Vagina (tissue), 2 donors: ENCODE measurements at regions not wholly inside any gene's neighbourhood (a gene's known extent, or its start where the extent isn't known, plus 50 kb on each side); places are given as distances from the start of the nearest gene placed in this dataset.
"Not testable (repeated sequence)": the region's sequence is repeated elsewhere in the genome, so short reads cannot be mapped to it uniquely, and the experiment has no call there.

Experiments
- DNase-seq, 2 donors: peaks; one replicate each; pipeline ENCODE4 v3.0.0-alpha.2; 2017; ENCODE audit errors: extremely low spot score in 2 of 2
- H3K27ac ChIP-seq: fragments of 200-600 bp; sonication (generic); one replicate; pipeline ENCODE4 v1.5.1; 2019
- H3K27me3 ChIP-seq: fragments of 200-600 bp; sonication (generic); one replicate; pipeline ENCODE4 v1.5.1; 2019
- H3K36me3 ChIP-seq, 2 donors: fragments of 200-600 bp; sonication (generic); one replicate each; pipeline ENCODE4 v1.5.1; 2017 to 2019
- H3K4me1 ChIP-seq: fragments of 200-600 bp; sonication (generic); one replicate; pipeline ENCODE4 v1.5.1; 2019
- H3K4me3 ChIP-seq, 2 donors: fragments of 200-600 bp; sonication (generic); 1 replicate in 1 of 2; 2 replicates in 1 of 2; pipeline ENCODE4 v1.5.1; 2016 to 2019
- H3K9me3 ChIP-seq: fragments of 200-600 bp; sonication (generic); one replicate; pipeline ENCODE4 v1.5.1; 2019
- POLR2A ChIP-seq, 2 donors: fragments of 450-650 bp; IDR thresholded peaks; one replicate each; pipeline ENCODE4 v1.6.1; 2017; ENCODE audit warnings: antibody characterized with exemption in 2 of 2, mild to moderate bottlenecking in 2 of 2, moderate library complexity in 2 of 2
- POLR2AphosphoS5 ChIP-seq, 2 donors: sonication (generic); formaldehyde crosslinking; IDR thresholded peaks; one replicate each; pipeline ENCODE4 v1.9.0; 2017; ENCODE audit warnings: antibody characterized with exemption in 2 of 2, mild to moderate bottlenecking in 2 of 2, low read depth in 1 of 2; ENCODE audit not compliant: insufficient read depth in 1 of 2
- intact Hi-C: fragments of 100-400 bp; cut with DNase I; formaldehyde crosslinking; loops from one replicate; pipeline ENCODE4 v1.15.1; 2023
- TF ChIP-seq, protein P1 (sequence below), 3 experiments: fragments of 450-650 bp in 2 of 3; fragments of 200-600 bp in 1 of 3; sonication (generic) in 1 of 3; IDR thresholded peaks; one replicate each; pipeline ENCODE4 v1.5.1; 2017 to 2019; ENCODE audit warnings: antibody characterized with exemption in 3 of 3, mild to moderate bottlenecking in 2 of 3, moderate library complexity in 2 of 3

DNA sequence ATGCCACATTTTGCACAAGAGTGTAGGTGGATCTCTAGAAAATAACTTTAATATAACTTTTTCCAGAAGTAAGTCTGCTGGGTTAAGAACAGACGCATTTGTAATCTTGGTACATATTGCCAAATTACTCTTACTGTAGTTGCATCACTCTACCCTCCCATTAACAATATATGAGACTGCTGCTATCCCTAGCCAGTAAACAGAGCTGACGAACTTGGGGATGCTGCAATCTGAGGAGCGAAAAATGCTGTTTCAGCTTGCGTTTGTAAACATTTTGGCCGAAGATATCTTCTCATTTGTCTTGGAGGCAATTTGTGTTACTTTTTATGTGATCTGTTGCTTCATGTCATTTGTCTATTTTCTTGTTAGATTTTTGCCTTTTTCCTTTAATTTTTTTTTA is 1482.8 kb downstream of the OLFM4 start:
- no peak for DNase-seq
- H3K4me3 ChIP-seq = no peak overlapping the region
- TF ChIP-seq, protein P1, sequence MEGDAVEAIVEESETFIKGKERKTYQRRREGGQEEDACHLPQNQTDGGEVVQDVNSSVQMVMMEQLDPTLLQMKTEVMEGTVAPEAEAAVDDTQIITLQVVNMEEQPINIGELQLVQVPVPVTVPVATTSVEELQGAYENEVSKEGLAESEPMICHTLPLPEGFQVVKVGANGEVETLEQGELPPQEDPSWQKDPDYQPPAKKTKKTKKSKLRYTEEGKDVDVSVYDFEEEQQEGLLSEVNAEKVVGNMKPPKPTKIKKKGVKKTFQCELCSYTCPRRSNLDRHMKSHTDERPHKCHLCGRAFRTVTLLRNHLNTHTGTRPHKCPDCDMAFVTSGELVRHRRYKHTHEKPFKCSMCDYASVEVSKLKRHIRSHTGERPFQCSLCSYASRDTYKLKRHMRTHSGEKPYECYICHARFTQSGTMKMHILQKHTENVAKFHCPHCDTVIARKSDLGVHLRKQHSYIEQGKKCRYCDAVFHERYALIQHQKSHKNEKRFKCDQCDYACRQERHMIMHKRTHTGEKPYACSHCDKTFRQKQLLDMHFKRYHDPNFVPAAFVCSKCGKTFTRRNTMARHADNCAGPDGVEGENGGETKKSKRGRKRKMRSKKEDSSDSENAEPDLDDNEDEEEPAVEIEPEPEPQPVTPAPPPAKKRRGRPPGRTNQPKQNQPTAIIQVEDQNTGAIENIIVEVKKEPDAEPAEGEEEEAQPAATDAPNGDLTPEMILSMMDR (IDR thresholded peaks at IDR 0.05) = no peak
- TF ChIP-seq POLR2AphosphoS5 (IDR thresholded peaks at IDR 0.05; ENCODE audit: insufficient read depth in 1 of 2, low read depth in 1 of 2) = no peak
- TF ChIP-seq POLR2A (IDR thresholded peaks at IDR 0.05) = no peak
- no peaks in the 10 kb centered on the region for H3K27me3 ChIP-seq
- H3K9me3 ChIP-seq = no peaks in the 10 kb centered on the region
- H3K27ac ChIP-seq = no peak overlapping the region
- intact Hi-C loops = no loop called here
- H3K4me1 ChIP-seq = no peaks in the 10 kb centered on the region
- H3K36me3 ChIP-seq = no peaks in the 10 kb centered on the region

DNA sequence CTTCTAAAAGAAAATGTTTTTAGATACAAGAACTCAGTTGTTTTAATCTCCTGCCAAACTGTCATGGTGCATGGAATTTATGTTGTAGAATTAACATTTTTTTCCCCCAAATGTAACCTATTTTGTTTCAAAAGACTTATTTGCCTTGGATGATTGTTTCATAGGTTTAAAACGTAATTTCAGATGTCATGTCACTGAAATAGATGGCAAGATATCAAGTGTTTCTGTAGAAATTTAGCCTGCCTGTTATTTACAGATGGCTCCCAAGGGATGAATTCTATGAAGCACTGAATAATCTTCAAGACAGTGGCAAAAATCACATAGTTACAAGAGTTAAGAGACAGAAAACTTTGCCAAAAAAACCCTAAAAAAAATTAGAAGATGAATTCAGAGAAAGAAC is 1484.6 kb downstream of the OLFM4 start:
- Histone ChIP-seq H3K4me3 (no peak overlapping the region), H3K27ac (no peak overlapping the region), H3K36me3 (no peaks in the 10 kb centered on the region), H3K9me3 (no peaks in the 10 kb centered on the region), H3K4me1 (no peaks in the 10 kb centered on the region), H3K27me3 (no peaks in the 10 kb centered on the region)
- TF ChIP-seq POLR2AphosphoS5 (IDR thresholded peaks at IDR 0.05; ENCODE audit: insufficient read depth in 1 of 2, low read depth in 1 of 2) = no peak
- TF ChIP-seq, protein P1 (IDR thresholded peaks at IDR 0.05) = no peak
- no peak for TF ChIP-seq POLR2A (IDR thresholded peaks at IDR 0.05)
- intact Hi-C loops = no loop called here
- no peak for DNase-seq

DNA sequence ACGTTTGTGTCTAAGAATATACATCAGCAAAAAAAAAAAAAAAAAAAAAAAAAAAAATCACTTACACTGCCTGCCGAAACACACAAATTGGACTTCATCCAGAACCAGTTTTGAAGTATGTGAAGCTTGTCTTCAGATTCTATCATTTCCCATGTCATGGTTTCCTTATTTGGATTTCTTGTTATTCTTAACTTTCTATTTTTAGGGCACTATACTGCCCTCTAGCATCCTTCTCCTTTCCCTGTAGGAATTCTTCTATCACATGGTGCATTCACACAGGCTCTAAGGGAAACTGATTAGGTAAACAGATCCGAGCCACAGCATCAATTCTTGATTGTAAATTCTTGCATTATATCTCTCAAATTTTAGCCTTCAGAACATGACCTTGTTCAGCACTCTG is 1507.5 kb downstream of the OLFM4 start:
- intact Hi-C loops = no loop called here

DNA sequence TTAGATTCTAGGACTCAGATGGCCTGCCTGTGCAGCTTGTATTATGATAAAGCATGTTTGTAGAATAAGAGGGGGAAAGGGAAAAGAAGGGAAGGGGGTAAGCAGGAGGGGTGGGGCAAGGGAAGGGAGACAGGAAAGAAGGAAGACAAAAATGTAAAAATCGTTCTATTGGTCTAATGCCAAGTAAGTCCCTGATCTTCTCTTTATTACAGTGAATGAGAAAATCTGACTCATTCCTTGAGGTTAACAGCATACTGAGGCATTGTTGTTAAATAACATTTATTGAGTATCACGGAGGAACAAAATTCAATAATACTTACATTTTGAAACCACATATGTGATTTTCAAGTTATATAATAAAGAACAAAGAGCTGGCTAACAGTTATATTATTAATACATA is 1534.7 kb downstream of the OLFM4 start:
- intact Hi-C loops = no loop called here
- H3K27ac ChIP-seq = no peak overlapping the region
- H3K9me3 ChIP-seq = no peaks in the 10 kb centered on the region
- H3K36me3 ChIP-seq = no peaks in the 10 kb centered on the region
- H3K4me1 ChIP-seq = no peaks in the 10 kb centered on the region
- H3K4me3 ChIP-seq = no peak overlapping the region
- TF ChIP-seq, protein P1 (IDR thresholded peaks at IDR 0.05) = no peak
- no peak for TF ChIP-seq POLR2AphosphoS5 (IDR thresholded peaks at IDR 0.05; ENCODE audit: insufficient read depth in 1 of 2, low read depth in 1 of 2)
- no peak for TF ChIP-seq POLR2A (IDR thresholded peaks at IDR 0.05)
- no peaks in the 10 kb centered on the region for H3K27me3 ChIP-seq
- no peak for DNase-seq

More for the DNA sequence above, 1507.5 kb downstream of the OLFM4 start:
- TF ChIP-seq, protein P1 (IDR thresholded peaks at IDR 0.05) = no peak
- no peak for TF ChIP-seq POLR2A (IDR thresholded peaks at IDR 0.05)
- TF ChIP-seq POLR2AphosphoS5 (IDR thresholded peaks at IDR 0.05; ENCODE audit: insufficient read depth in 1 of 2, low read depth in 1 of 2) = no peak
- Histone ChIP-seq H3K9me3 (no peaks in the 10 kb centered on the region), H3K4me3 (no peak overlapping the region), H3K27me3 (no peaks in the 10 kb centered on the region), H3K27ac (no peak overlapping the region), H3K36me3 (no peaks in the 10 kb centered on the region), H3K4me1 (no peaks in the 10 kb centered on the region)
- DNase-seq = no peak

DNA sequence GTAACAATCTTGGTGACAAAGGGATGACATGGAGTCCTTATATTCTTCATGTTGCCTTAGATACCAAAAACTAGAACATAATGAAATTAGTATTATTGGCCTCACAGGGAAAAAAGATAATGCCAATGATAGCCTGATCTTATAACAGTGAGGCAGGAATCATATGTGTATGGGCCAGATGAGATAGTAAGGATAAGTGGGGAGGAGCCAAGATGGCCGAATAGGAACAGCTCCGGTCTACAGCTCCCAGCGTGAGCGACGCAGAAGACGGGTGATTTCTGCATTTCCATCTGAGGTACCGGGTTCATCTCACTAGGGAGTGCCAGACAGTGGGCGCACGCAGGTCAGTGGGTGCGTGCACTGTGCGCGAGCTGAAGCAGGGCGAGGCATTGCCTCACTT is 1543.4 kb downstream of the OLFM4 start:
- H3K4me1 ChIP-seq, H3K9me3 ChIP-seq, H3K27me3 ChIP-seq, intact Hi-C loops, DNase-seq, H3K27ac ChIP-seq, H3K36me3 ChIP-seq, H3K4me3 ChIP-seq: not testable (repeated sequence)

DNA sequence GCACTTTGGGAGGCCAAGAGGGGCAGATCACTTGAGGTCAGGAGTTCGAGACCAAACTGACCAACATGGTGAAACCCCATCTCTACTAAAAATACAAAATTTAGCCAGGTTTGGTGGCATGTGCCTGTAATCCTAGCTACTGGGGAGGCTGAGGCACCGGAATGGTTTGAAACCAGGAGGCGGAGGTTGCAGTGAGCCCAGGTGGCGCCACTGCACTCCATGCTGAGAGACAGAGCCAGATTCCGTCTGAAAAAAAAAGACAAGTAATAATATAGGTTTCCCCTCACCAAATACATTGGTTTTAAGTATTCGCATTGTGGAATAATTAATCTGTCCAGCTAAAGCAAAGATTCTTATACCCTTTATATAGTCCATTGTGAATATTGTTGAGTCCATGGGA is 1544.6 kb downstream of the OLFM4 start:
- TF ChIP-seq, protein P1 (IDR thresholded peaks at IDR 0.05) = no peak
- TF ChIP-seq POLR2AphosphoS5 (IDR thresholded peaks at IDR 0.05; ENCODE audit: insufficient read depth in 1 of 2, low read depth in 1 of 2) (no peak), POLR2A (IDR thresholded peaks at IDR 0.05) (no peak)
- Histone ChIP-seq H3K4me1 (no peaks in the 10 kb centered on the region), H3K4me3 (no peak overlapping the region), H3K36me3 (no peaks in the 10 kb centered on the region), H3K27me3 (no peaks in the 10 kb centered on the region), H3K27ac (no peak overlapping the region), H3K9me3 (no peaks in the 10 kb centered on the region)
- intact Hi-C loops = no loop called here
- no peak for DNase-seq
